IPS-NIHi11 (cell line): ENCODE measurements at regions not wholly inside any gene's neighbourhood (a gene's known extent, or its start where the extent isn't known, plus 50 kb on each side); places are given as distances from the start of the nearest gene placed in this dataset.
A peak's percentile ranks its signal among the peaks of the same experiment; 100 is the strongest.
"Not testable (repeated sequence)": the region's sequence is repeated elsewhere in the genome, so short reads cannot be mapped to it uniquely, and the experiment has no call there.

Experiments
- DNase-seq: peaks from one replicate; pipeline ENCODE4 v3.0.0; 2012; ENCODE audit warnings: mixed read lengths, low spot score

- not testable (repeated sequence) for DNase-seq
Observed at GRCh38 chr9:78172610-78173009, 63.3 kb upstream of the CEP78 start.

GRCh38 chr9:78171651-78172050 is 64.2 kb upstream of the CEP78 start:
- no peak for DNase-seq

- no peak for DNase-seq
Observed at GRCh38 chr9:78169125-78169524, 66.8 kb upstream of the CEP78 start.

GRCh38 chr9:78167356-78167755 is 68.5 kb upstream of the CEP78 start:
- DNase-seq: peak; percentile 29

- no peak for DNase-seq
Observed at GRCh38 chr9:78163834-78164233, 72.0 kb upstream of the CEP78 start.

GRCh38 chr9:78158286-78158685 is 77.6 kb upstream of the CEP78 start:
- DNase-seq: no peak

GRCh38 chr9:78150983-78151356 is 84.9 kb upstream of the CEP78 start:
- no peak for DNase-seq

- DNase-seq: no peak
Observed at GRCh38 chr9:78150312-78150982, 85.4 kb upstream of the CEP78 start.

- DNase-seq: no peak
Observed at GRCh38 chr9:78149702-78150291, 86.1 kb upstream of the CEP78 start.

GRCh38 chr9:78146241-78146640 is 89.6 kb upstream of the CEP78 start:
- DNase-seq: no peak

GRCh38 chr9:78144663-78145377 is 91.1 kb upstream of the CEP78 start:
- DNase-seq: no peak

- no peak for DNase-seq
Observed at GRCh38 chr9:78144008-78144381, 91.9 kb upstream of the CEP78 start.

- no peak for DNase-seq
Observed at GRCh38 chr9:78143281-78144007, 92.4 kb upstream of the CEP78 start.

GRCh38 chr9:78142264-78142663 is 93.6 kb upstream of the CEP78 start:
- not testable (repeated sequence) for DNase-seq

GRCh38 chr9:78133751-78134150 is 102.1 kb upstream of the CEP78 start:
- DNase-seq: no peak

- DNase-seq: no peak
Observed at GRCh38 chr9:78132701-78133058, 101.1 kb upstream of the GNAQ start.

GRCh38 chr9:78131969-78132700 is 100.5 kb upstream of the GNAQ start:
- DNase-seq: no peak

- DNase-seq: no peak
Observed at GRCh38 chr9:78130853-78131252, 99.2 kb upstream of the GNAQ start.

- peak; percentile 70 for DNase-seq
Observed at GRCh38 chr9:78130004-78130403, 98.4 kb upstream of the GNAQ start.

GRCh38 chr9:78127279-78128225 is 95.9 kb upstream of the GNAQ start:
- no peak for DNase-seq

- DNase-seq: no peak
Observed at GRCh38 chr9:78123808-78124207, 92.2 kb upstream of the GNAQ start.
